ENCODE measurements at regions not wholly inside any gene's neighbourhood (a gene's known extent, or its start where the extent isn't known, plus 50 kb on each side); places are given as distances from the start of the nearest gene placed in this dataset.
"Not testable (repeated sequence)": the region's sequence is repeated elsewhere in the genome, so short reads cannot be mapped to it uniquely, and the experiment has no call there.

GRCh38 chr10:32182476-32182875 is 126.3 kb upstream of the KIF5B start:
- Mint-ChIP-seq H3K4me3 (no peak overlapping the region), H3K4me1 (ENCODE audit: low read depth) (no peaks in the 10 kb centered on the region), H3K9me3 (ENCODE audit: low read depth) (no peaks in the 10 kb centered on the region), H3K36me3 (no peaks in the 10 kb centered on the region), H3K27ac (no peak overlapping the region), H3K27me3 (no peaks in the 10 kb centered on the region)

- H3K36me3 Mint-ChIP-seq, result no peaks in the 10 kb centered on the region
- H3K4me3 Mint-ChIP-seq, result no peak overlapping the region
- H3K27ac Mint-ChIP-seq, result no peak overlapping the region
- no peaks in the 10 kb centered on the region for H3K4me1 Mint-ChIP-seq (ENCODE audit: low read depth)
- H3K27me3 Mint-ChIP-seq, result no peaks in the 10 kb centered on the region
- H3K9me3 Mint-ChIP-seq (ENCODE audit: low read depth), result no peaks in the 10 kb centered on the region
Observed at GRCh38 chr10:32180390-32181280, 124.4 kb upstream of the KIF5B start.

- Mint-ChIP-seq H3K36me3 (no peaks in the 10 kb centered on the region), H3K27me3 (no peaks in the 10 kb centered on the region), H3K4me1 (ENCODE audit: low read depth) (no peaks in the 10 kb centered on the region), H3K4me3 (no peak overlapping the region), H3K9me3 (ENCODE audit: low read depth) (no peaks in the 10 kb centered on the region), H3K27ac (no peak overlapping the region)
Observed at GRCh38 chr10:32179836-32180235, 123.6 kb upstream of the KIF5B start.

- H3K9me3 Mint-ChIP-seq (ENCODE audit: low read depth); H3K27me3 Mint-ChIP-seq; H3K36me3 Mint-ChIP-seq; H3K27ac Mint-ChIP-seq; H3K4me3 Mint-ChIP-seq; H3K4me1 Mint-ChIP-seq (ENCODE audit: low read depth): not testable (repeated sequence)
Observed at GRCh38 chr10:32177594-32177993, 121.4 kb upstream of the KIF5B start.

GRCh38 chr10:32175629-32176028 is 119.4 kb upstream of the KIF5B start:
- H3K9me3 Mint-ChIP-seq (ENCODE audit: low read depth), result no peaks in the 10 kb centered on the region
- H3K27ac Mint-ChIP-seq, result no peak overlapping the region

GRCh38 chr10:32174349-32174893 is 118.2 kb upstream of the KIF5B start:
- Mint-ChIP-seq H3K4me1 (ENCODE audit: low read depth) (no peaks in the 10 kb centered on the region), H3K27ac (no peak overlapping the region), H3K9me3 (ENCODE audit: low read depth) (no peaks in the 10 kb centered on the region)

More at GRCh38 chr10:32175629-32176028, 119.4 kb upstream of the KIF5B start:
- H3K36me3 Mint-ChIP-seq, result no peaks in the 10 kb centered on the region
- no peaks in the 10 kb centered on the region for H3K4me1 Mint-ChIP-seq (ENCODE audit: low read depth)
- no peak overlapping the region for H3K4me3 Mint-ChIP-seq
- no peaks in the 10 kb centered on the region for H3K27me3 Mint-ChIP-seq

GRCh38 chr10:32171204-32171603 is 115.0 kb upstream of the KIF5B start:
- Mint-ChIP-seq H3K4me1 (ENCODE audit: low read depth) (no peaks in the 10 kb centered on the region), H3K27ac (no peak overlapping the region), H3K36me3 (no peaks in the 10 kb centered on the region), H3K27me3 (peaks cover 3% of the 10 kb centered on the region), H3K4me3 (no peak overlapping the region), H3K9me3 (ENCODE audit: low read depth) (no peaks in the 10 kb centered on the region)

More at GRCh38 chr10:32174349-32174893, 118.2 kb upstream of the KIF5B start:
- Mint-ChIP-seq H3K36me3 (no peaks in the 10 kb centered on the region), H3K4me3 (no peak overlapping the region), H3K27me3 (peaks cover 3% of the 10 kb centered on the region)

- Mint-ChIP-seq H3K36me3 (no peaks in the 10 kb centered on the region), H3K27ac (no peak overlapping the region), H3K4me3 (no peak overlapping the region), H3K27me3 (peaks cover 5% of the 10 kb centered on the region), H3K4me1 (ENCODE audit: low read depth) (no peaks in the 10 kb centered on the region), H3K9me3 (ENCODE audit: low read depth) (no peaks in the 10 kb centered on the region)
Observed at GRCh38 chr10:32169556-32169955, 113.3 kb upstream of the KIF5B start.

GRCh38 chr10:32167450-32167849 is 111.2 kb upstream of the KIF5B start:
- Mint-ChIP-seq H3K9me3 (ENCODE audit: low read depth) (no peaks in the 10 kb centered on the region), H3K27ac (no peak overlapping the region), H3K27me3 (peaks cover 5% of the 10 kb centered on the region), H3K36me3 (no peaks in the 10 kb centered on the region), H3K4me1 (ENCODE audit: low read depth) (no peaks in the 10 kb centered on the region), H3K4me3 (no peak overlapping the region)

GRCh38 chr10:32166365-32166764 is 110.1 kb upstream of the KIF5B start:
- Mint-ChIP-seq H3K9me3 (ENCODE audit: low read depth) (no peaks in the 10 kb centered on the region), H3K36me3 (no peaks in the 10 kb centered on the region), H3K27me3 (peaks cover 5% of the 10 kb centered on the region), H3K4me3 (no peak overlapping the region), H3K27ac (no peak overlapping the region), H3K4me1 (ENCODE audit: low read depth) (no peaks in the 10 kb centered on the region)

- Mint-ChIP-seq H3K4me3 (no peak overlapping the region), H3K27me3 (peaks cover 4% of the 10 kb centered on the region), H3K27ac (no peak overlapping the region), H3K9me3 (ENCODE audit: low read depth) (no peaks in the 10 kb centered on the region), H3K36me3 (no peaks in the 10 kb centered on the region), H3K4me1 (ENCODE audit: low read depth) (no peaks in the 10 kb centered on the region)
Observed at GRCh38 chr10:32163762-32164148, 107.5 kb upstream of the KIF5B start.

GRCh38 chr10:32163071-32163761 is 107.0 kb upstream of the KIF5B start:
- no peaks in the 10 kb centered on the region for H3K9me3 Mint-ChIP-seq (ENCODE audit: low read depth)
- H3K27me3 Mint-ChIP-seq, result peaks cover 4% of the 10 kb centered on the region
- H3K27ac Mint-ChIP-seq, result no peak overlapping the region
- no peaks in the 10 kb centered on the region for H3K4me1 Mint-ChIP-seq (ENCODE audit: low read depth)
- H3K36me3 Mint-ChIP-seq, result no peaks in the 10 kb centered on the region
- H3K4me3 Mint-ChIP-seq, result no peak overlapping the region

GRCh38 chr10:32161586-32161985 is 105.4 kb upstream of the KIF5B start:
- H3K9me3 Mint-ChIP-seq (ENCODE audit: low read depth), result no peaks in the 10 kb centered on the region
- no peaks in the 10 kb centered on the region for H3K4me1 Mint-ChIP-seq (ENCODE audit: low read depth)
- no peaks in the 10 kb centered on the region for H3K36me3 Mint-ChIP-seq
- H3K27me3 Mint-ChIP-seq, result peaks cover 4% of the 10 kb centered on the region
- no peak overlapping the region for H3K4me3 Mint-ChIP-seq
- H3K27ac Mint-ChIP-seq, result no peak overlapping the region

- Mint-ChIP-seq H3K4me1 (ENCODE audit: low read depth) (no peaks in the 10 kb centered on the region), H3K9me3 (ENCODE audit: low read depth) (no peaks in the 10 kb centered on the region), H3K4me3 (no peak overlapping the region), H3K27me3 (peaks cover 3% of the 10 kb centered on the region), H3K36me3 (peaks cover 4% of the 10 kb centered on the region), H3K27ac (no peak overlapping the region)
Observed at GRCh38 chr10:32160864-32161263, 104.6 kb upstream of the KIF5B start.

- Mint-ChIP-seq H3K4me3 (no peak overlapping the region), H3K9me3 (ENCODE audit: low read depth) (peaks cover 7% of the 10 kb centered on the region), H3K27me3 (peaks cover 2% of the 10 kb centered on the region), H3K4me1 (ENCODE audit: low read depth) (no peaks in the 10 kb centered on the region), H3K36me3 (peaks cover 10% of the 10 kb centered on the region), H3K27ac (no peak overlapping the region)
Observed at GRCh38 chr10:32159264-32159663, 103.0 kb upstream of the KIF5B start.

All from activated naive CD8-positive, alpha-beta T cell (primary cell).